ENCODE measurements at regions not wholly inside any gene's neighbourhood (a gene's known extent, or its start where the extent isn't known, plus 50 kb on each side); places are given as distances from the start of the nearest gene placed in this dataset.

- Histone ChIP-seq H3K27me3 (replicated peaks in 1 of 4; ENCODE audit: control extremely low read depth in 1 of 4, control insufficient read depth in 3 of 4, insufficient read depth in 4 of 4, low read length in 3 of 4) (no peaks in the 10 kb centered on the region), H4K20me1 (ENCODE audit: control insufficient read depth, insufficient read depth, low read length, poor library complexity, severe bottlenecking) (no peaks in the 10 kb centered on the region), H3K4me3 (ENCODE audit: control extremely low read depth in 1 of 5, extremely low read depth in 1 of 5, insufficient read depth in 1 of 5, low read depth in 2 of 5, low read length in 4 of 5) (no peak overlapping the region), H3K27ac (ENCODE audit: low read length in 2 of 2) (no peak overlapping the region), H3K9ac (ENCODE audit: low read length) (no peak overlapping the region), H2AFZ (ENCODE audit: insufficient read depth, low read depth, low read length, poor library complexity, severe bottlenecking) (no peak overlapping the region), H3K9me3 (ENCODE audit: control extremely low read depth in 1 of 3, control insufficient read depth in 2 of 3, insufficient read depth in 1 of 3, low read length in 2 of 3) (no peaks in the 10 kb centered on the region), H3K4me2 (replicated peaks; ENCODE audit: low read depth, low read length, poor library complexity, severe bottlenecking) (no peak overlapping the region), H3K79me2 (ENCODE audit: control insufficient read depth, insufficient read depth, low read length) (no peaks in the 10 kb centered on the region), H3K4me1 (ENCODE audit: control insufficient read depth in 2 of 2, insufficient read depth in 2 of 2, low read length in 2 of 2) (no peaks in the 10 kb centered on the region), H3K36me3 (replicated peaks in 1 of 2; ENCODE audit: control extremely low read depth in 1 of 2, control insufficient read depth in 1 of 2, extremely low read depth in 1 of 2, insufficient read depth in 2 of 2, low read length in 1 of 2) (no peaks in the 10 kb centered on the region)
- H3K4me1 Mint-ChIP-seq: no peaks in the 10 kb centered on the region
- intact Hi-C loops (cut with micrococcal nuclease): no loop called here
- POLR2A ChIA-PET: no interaction called here
- no peak for ATAC-seq (ENCODE audit: low read depth)
- TF ChIP-seq EZH2 (IDR thresholded peaks at IDR 0.05; ENCODE audit: borderline replicate concordance, insufficient read depth, low read depth, low read length, poor library complexity, severe bottlenecking): no peak
- TF ChIP-seq, protein P1, sequence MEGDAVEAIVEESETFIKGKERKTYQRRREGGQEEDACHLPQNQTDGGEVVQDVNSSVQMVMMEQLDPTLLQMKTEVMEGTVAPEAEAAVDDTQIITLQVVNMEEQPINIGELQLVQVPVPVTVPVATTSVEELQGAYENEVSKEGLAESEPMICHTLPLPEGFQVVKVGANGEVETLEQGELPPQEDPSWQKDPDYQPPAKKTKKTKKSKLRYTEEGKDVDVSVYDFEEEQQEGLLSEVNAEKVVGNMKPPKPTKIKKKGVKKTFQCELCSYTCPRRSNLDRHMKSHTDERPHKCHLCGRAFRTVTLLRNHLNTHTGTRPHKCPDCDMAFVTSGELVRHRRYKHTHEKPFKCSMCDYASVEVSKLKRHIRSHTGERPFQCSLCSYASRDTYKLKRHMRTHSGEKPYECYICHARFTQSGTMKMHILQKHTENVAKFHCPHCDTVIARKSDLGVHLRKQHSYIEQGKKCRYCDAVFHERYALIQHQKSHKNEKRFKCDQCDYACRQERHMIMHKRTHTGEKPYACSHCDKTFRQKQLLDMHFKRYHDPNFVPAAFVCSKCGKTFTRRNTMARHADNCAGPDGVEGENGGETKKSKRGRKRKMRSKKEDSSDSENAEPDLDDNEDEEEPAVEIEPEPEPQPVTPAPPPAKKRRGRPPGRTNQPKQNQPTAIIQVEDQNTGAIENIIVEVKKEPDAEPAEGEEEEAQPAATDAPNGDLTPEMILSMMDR (IDR thresholded peaks at IDR 0.05): no peak
- no peak for DNase-seq
- CTCF ChIA-PET: no interaction called here
- no peaks in the 10 kb centered on the region for H3K27me3 Mint-ChIP-seq
- H3K4me3 Mint-ChIP-seq: no peak overlapping the region
- no peak overlapping the region for H3K27ac Mint-ChIP-seq
- H3K9me3 Mint-ChIP-seq (ENCODE audit: insufficient read depth): peaks cover 2% of the 10 kb centered on the region
Measured at GRCh38 chr5:167057665-167058064, 1233.8 kb upstream of the WWC1 start.

DNA sequence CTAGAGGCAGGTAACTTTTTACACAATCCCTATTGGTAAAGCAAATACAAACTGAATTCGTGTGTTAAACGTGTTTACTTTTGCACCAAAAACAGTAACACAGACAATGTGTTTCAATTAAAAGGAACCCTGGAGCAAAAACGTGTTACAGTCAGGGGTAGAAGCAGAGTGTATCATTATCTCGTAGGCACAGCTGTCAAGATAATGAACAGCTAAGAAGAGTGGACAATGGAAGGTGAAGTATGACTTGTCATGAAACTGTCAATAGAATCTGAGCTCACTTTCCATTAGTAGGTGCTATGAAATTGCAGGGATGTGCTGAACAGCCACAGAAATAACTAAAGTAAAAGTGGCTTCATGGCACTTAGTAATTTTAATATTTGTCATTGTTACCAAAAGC lies 1229.8 kb upstream of the WWC1 start:
- ChIA-PET POLR2A (no interaction called here), CTCF (no interaction called here)
- DNase-seq (no peak), ATAC-seq (ENCODE audit: low read depth) (no peak)
- Mint-ChIP-seq H3K9me3 (ENCODE audit: insufficient read depth) (no peaks in the 10 kb centered on the region), H3K4me3 (no peak overlapping the region), H3K27me3 (no peaks in the 10 kb centered on the region), H3K27ac (no peak overlapping the region), H3K4me1 (no peaks in the 10 kb centered on the region)
- 25% methylated on average over 2 of the region's 4 CpGs for WGBS (ENCODE audit: insufficient coverage)
- no peak overlapping the region for H3K4me2 ChIP-seq (replicated peaks; ENCODE audit: low read depth, low read length, poor library complexity, severe bottlenecking)
- H3K9me3 ChIP-seq (ENCODE audit: control extremely low read depth in 1 of 3, control insufficient read depth in 2 of 3, insufficient read depth in 1 of 3, low read length in 2 of 3): no peaks in the 10 kb centered on the region
- H4K20me1 ChIP-seq (ENCODE audit: control insufficient read depth, insufficient read depth, low read length, poor library complexity, severe bottlenecking): no peaks in the 10 kb centered on the region
- intact Hi-C loops (cut with micrococcal nuclease): no loop called here
- no peak overlapping the region for H3K27ac ChIP-seq (ENCODE audit: low read length in 2 of 2)
- no peaks in the 10 kb centered on the region for H3K79me2 ChIP-seq (ENCODE audit: control insufficient read depth, insufficient read depth, low read length)
- H3K36me3 ChIP-seq (replicated peaks in 1 of 2; ENCODE audit: control extremely low read depth in 1 of 2, control insufficient read depth in 1 of 2, extremely low read depth in 1 of 2, insufficient read depth in 2 of 2, low read length in 1 of 2): no peaks in the 10 kb centered on the region
- no peaks in the 10 kb centered on the region for H3K4me1 ChIP-seq (ENCODE audit: control insufficient read depth in 2 of 2, insufficient read depth in 2 of 2, low read length in 2 of 2)
- H3K4me3 ChIP-seq (ENCODE audit: control extremely low read depth in 1 of 5, extremely low read depth in 1 of 5, insufficient read depth in 1 of 5, low read depth in 2 of 5, low read length in 4 of 5): no peak overlapping the region
- no peaks in the 10 kb centered on the region for H3K27me3 ChIP-seq (replicated peaks in 1 of 4; ENCODE audit: control extremely low read depth in 1 of 4, control insufficient read depth in 3 of 4, insufficient read depth in 4 of 4, low read length in 3 of 4)
- no peak overlapping the region for H2AFZ ChIP-seq (ENCODE audit: insufficient read depth, low read depth, low read length, poor library complexity, severe bottlenecking)
- no peak overlapping the region for H3K9ac ChIP-seq (ENCODE audit: low read length)
- no peak for TF ChIP-seq EZH2 (IDR thresholded peaks at IDR 0.05; ENCODE audit: borderline replicate concordance, insufficient read depth, low read depth, low read length, poor library complexity, severe bottlenecking)
- TF ChIP-seq, protein P1 (IDR thresholded peaks at IDR 0.05): no peak
